BE2C (cell line): ENCODE measurements at regions not wholly inside any gene's neighbourhood (a gene's known extent, or its start where the extent isn't known, plus 50 kb on each side); places are given as distances from the start of the nearest gene placed in this dataset.

ENCODE experiments used
- DNase-seq: peaks from one replicate; pipeline ENCODE4 v3.0.0-alpha.2; 2020
- H3K27me3 ChIP-seq: fragments of 250-450 bp; sonication (Bioruptor Pico); 2 replicates; pipeline ENCODE4 v1.5.1; 2020; ENCODE audit warnings: mild to moderate bottlenecking
- H3K36me3 ChIP-seq: fragments of 250-450 bp; sonication (Bioruptor Pico); 2 replicates; pipeline ENCODE4 v1.5.1; 2020; ENCODE audit warnings: mild to moderate bottlenecking
- H3K4me1 ChIP-seq: fragments of 250-450 bp; sonication (Bioruptor Pico); 2 replicates; pipeline ENCODE4 v1.5.1; 2020
- H3K4me3 ChIP-seq: 2 replicates; pipeline ENCODE4 v1.5.1; 2011; ENCODE audit warnings: low read depth, low read length
- H3K9me3 ChIP-seq: fragments of 250-450 bp; sonication (Bioruptor Pico); 2 replicates; pipeline ENCODE4 v1.5.1; 2020
- CTCF ChIP-seq: IDR thresholded peaks from 2 replicates; pipeline ENCODE4 v1.5.1; 2012; ENCODE audit warnings: mild to moderate bottlenecking, low read depth, low read length

- Histone ChIP-seq H3K4me1 (no peaks in the 10 kb centered on the region), H3K9me3 (no peaks in the 10 kb centered on the region), H3K4me3 (no peak overlapping the region), H3K36me3 (no peaks in the 10 kb centered on the region), H3K27me3 (no peaks in the 10 kb centered on the region; the same call in 1 of the 2 replicates)
- no peak for DNase-seq
- TF ChIP-seq CTCF = no peak
These were observed 214.5 kb upstream of the CITED2 start for GRCh38 chr6:139588734-139589593.

- Histone ChIP-seq H3K27me3 (no peaks in the 10 kb centered on the region; the same call in 1 of the 2 replicates), H3K9me3 (no peaks in the 10 kb centered on the region), H3K36me3 (no peaks in the 10 kb centered on the region), H3K4me1 (no peaks in the 10 kb centered on the region), H3K4me3 (no peak overlapping the region)
- TF ChIP-seq CTCF = no peak
- no peak for DNase-seq
These were observed 213.7 kb upstream of the CITED2 start for GRCh38 chr6:139588076-139588639.

GRCh38 chr6:139587469-139587868 lies 213.0 kb upstream of the CITED2 start:
- Histone ChIP-seq H3K4me3 (no peak overlapping the region), H3K36me3 (no peaks in the 10 kb centered on the region), H3K4me1 (no peaks in the 10 kb centered on the region), H3K27me3 (no peaks in the 10 kb centered on the region; the same call in 1 of the 2 replicates), H3K9me3 (no peaks in the 10 kb centered on the region)
- TF ChIP-seq CTCF = no peak
- DNase-seq = no peak

GRCh38 chr6:139586273-139586672 lies 211.8 kb upstream of the CITED2 start:
- Histone ChIP-seq H3K4me1 (no peaks in the 10 kb centered on the region), H3K36me3 (no peaks in the 10 kb centered on the region), H3K27me3 (no peaks in the 10 kb centered on the region; the same call in 1 of the 2 replicates), H3K4me3 (no peak overlapping the region), H3K9me3 (no peaks in the 10 kb centered on the region)
- no peak for DNase-seq
- TF ChIP-seq CTCF = no peak

- no peak overlapping the region for H3K4me3 ChIP-seq
- no peak for TF ChIP-seq CTCF
- no peaks in the 10 kb centered on the region for H3K36me3 ChIP-seq
- no peaks in the 10 kb centered on the region for H3K4me1 ChIP-seq
- DNase-seq = no peak
- no peaks in the 10 kb centered on the region; the same call in 1 of the 2 replicates for H3K27me3 ChIP-seq
- H3K9me3 ChIP-seq = no peaks in the 10 kb centered on the region
These were observed 210.2 kb upstream of the CITED2 start for GRCh38 chr6:139584599-139584998.

GRCh38 chr6:139583420-139583819 lies 209.0 kb upstream of the CITED2 start:
- H3K4me3 ChIP-seq = no peak overlapping the region
- no peak for TF ChIP-seq CTCF
- H3K27me3 ChIP-seq = no peaks in the 10 kb centered on the region; the same call in 1 of the 2 replicates
- H3K36me3 ChIP-seq = no peaks in the 10 kb centered on the region
- no peaks in the 10 kb centered on the region for H3K4me1 ChIP-seq
- no peaks in the 10 kb centered on the region for H3K9me3 ChIP-seq
- no peak for DNase-seq
